Mesothelial cell of epicardium (in vitro differentiated cells): ENCODE measurements at regions not wholly inside any gene's neighbourhood (a gene's known extent, or its start where the extent isn't known, plus 50 kb on each side); places are given as distances from the start of the nearest gene placed in this dataset.

Source experiments
- DNase-seq, 2 experiments: peaks; one replicate each; pipeline ENCODE4 v3.0.0; 2021; ENCODE audit warnings: low spot score in 2 of 2; ENCODE audit not compliant: unreplicated experiment in 2 of 2
- H3K27ac Mint-ChIP-seq: 2 replicates; pipeline ENCODE4 v1.8.0; 2021; ENCODE audit warnings: mixed read lengths
- H3K27me3 Mint-ChIP-seq: 2 replicates; pipeline ENCODE4 v1.8.0; 2021; ENCODE audit warnings: low read depth, mixed read lengths
- H3K36me3 Mint-ChIP-seq: 2 replicates; pipeline ENCODE4 v1.8.0; 2021; ENCODE audit warnings: mixed read lengths
- H3K4me1 Mint-ChIP-seq: 2 replicates; pipeline ENCODE4 v1.8.0; 2021; ENCODE audit warnings: mixed read lengths
- H3K4me3 Mint-ChIP-seq: 2 replicates; pipeline ENCODE4 v1.8.0; 2021; ENCODE audit warnings: mild to moderate bottlenecking, moderate library complexity, mixed read lengths
- H3K9me3 Mint-ChIP-seq: 2 replicates; pipeline ENCODE4 v1.8.0; 2021; ENCODE audit warnings: mixed read lengths
- CTCF ChIP-seq: fragments of 200-600 bp; sonication (generic); IDR thresholded peaks from one replicate; pipeline ENCODE4 v1.5.0; 2021; ENCODE audit warnings: antibody characterized with exemption; ENCODE audit not compliant: unreplicated experiment

GRCh38 chr4:136395212-136395722, 1137.0 kb downstream of the PCDH18 start:
- Mint-ChIP-seq H3K4me3 (no peak overlapping the region), H3K4me1 (no peaks in the 10 kb centered on the region), H3K27me3 (no peaks in the 10 kb centered on the region), H3K27ac (no peak overlapping the region), H3K9me3 (peaks cover 3% of the 10 kb centered on the region), H3K36me3 (no peaks in the 10 kb centered on the region)
- no peak for DNase-seq
- TF ChIP-seq CTCF, result no peak

GRCh38 chr4:136392576-136392975, 1139.7 kb downstream of the PCDH18 start:
- H3K36me3 Mint-ChIP-seq, result no peaks in the 10 kb centered on the region
- no peak for DNase-seq
- peaks cover 3% of the 10 kb centered on the region for H3K9me3 Mint-ChIP-seq
- H3K27me3 Mint-ChIP-seq, result no peaks in the 10 kb centered on the region
- H3K4me1 Mint-ChIP-seq, result no peaks in the 10 kb centered on the region
- H3K4me3 Mint-ChIP-seq, result no peak overlapping the region
- no peak overlapping the region for H3K27ac Mint-ChIP-seq
- no peak for TF ChIP-seq CTCF

- no peak for TF ChIP-seq CTCF
- no peak overlapping the region for H3K27ac Mint-ChIP-seq
- no peaks in the 10 kb centered on the region for H3K36me3 Mint-ChIP-seq
Measured at GRCh38 chr4:136390824-136391223, 1141.5 kb downstream of the PCDH18 start.

GRCh38 chr4:136383082-136383481, 1149.2 kb downstream of the PCDH18 start:
- no peaks in the 10 kb centered on the region for H3K4me1 Mint-ChIP-seq
- no peaks in the 10 kb centered on the region for H3K36me3 Mint-ChIP-seq
- no peak for DNase-seq
- no peak overlapping the region for H3K4me3 Mint-ChIP-seq
- H3K9me3 Mint-ChIP-seq, result no peaks in the 10 kb centered on the region
- no peak overlapping the region for H3K27ac Mint-ChIP-seq
- H3K27me3 Mint-ChIP-seq, result no peaks in the 10 kb centered on the region
- no peak for TF ChIP-seq CTCF

More at GRCh38 chr4:136390824-136391223, 1141.5 kb downstream of the PCDH18 start:
- Mint-ChIP-seq H3K27me3 (no peaks in the 10 kb centered on the region), H3K4me3 (no peak overlapping the region), H3K9me3 (peaks cover 2% of the 10 kb centered on the region), H3K4me1 (no peaks in the 10 kb centered on the region)
- DNase-seq, result no peak

- Mint-ChIP-seq H3K9me3 (peaks cover 4% of the 10 kb centered on the region), H3K27me3 (no peaks in the 10 kb centered on the region), H3K4me3 (no peak overlapping the region), H3K36me3 (no peaks in the 10 kb centered on the region), H3K4me1 (no peaks in the 10 kb centered on the region), H3K27ac (no peak overlapping the region)
- no peak for DNase-seq
- no peak for TF ChIP-seq CTCF
Measured at GRCh38 chr4:136371231-136371630, 1161.1 kb downstream of the PCDH18 start.

- Mint-ChIP-seq H3K27ac (no peak overlapping the region), H3K4me1 (no peaks in the 10 kb centered on the region), H3K36me3 (no peaks in the 10 kb centered on the region), H3K27me3 (no peaks in the 10 kb centered on the region), H3K9me3 (no peaks in the 10 kb centered on the region), H3K4me3 (no peak overlapping the region)
- DNase-seq, result no peak
- no peak for TF ChIP-seq CTCF
Measured at GRCh38 chr4:136369073-136369472, 1163.2 kb downstream of the PCDH18 start.
